ENCODE measurements at regions not wholly inside any gene's neighbourhood (a gene's known extent, or its start where the extent isn't known, plus 50 kb on each side); places are given as distances from the start of the nearest gene placed in this dataset.

DNA sequence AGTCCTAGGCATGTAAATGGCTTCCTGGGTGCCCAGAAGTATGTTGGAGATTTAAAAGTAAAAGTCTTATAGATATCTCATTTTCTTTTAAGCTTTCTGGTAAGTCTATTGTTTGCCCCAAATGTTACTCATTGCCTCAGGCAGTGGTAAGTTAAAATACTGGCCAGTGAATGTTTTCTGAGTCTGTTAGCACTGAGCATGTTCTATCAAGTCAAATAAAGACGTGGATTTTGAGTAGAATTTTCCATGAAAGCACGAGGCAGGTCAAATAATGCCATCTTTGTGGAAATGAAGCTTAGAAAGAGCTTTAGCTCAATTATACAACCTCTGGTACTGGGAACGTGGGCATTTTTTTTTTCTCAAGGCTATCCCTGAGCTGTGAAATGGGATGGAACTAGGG lies 651.3 kb upstream of the ACO1 start:
- no peak overlapping the region for H2AFZ ChIP-seq (ENCODE audit: low read length)
- H2BK12ac ChIP-seq (ENCODE audit: low read depth, low read length), result no peak overlapping the region
- no peaks in the 10 kb centered on the region for H3K9me3 ChIP-seq (ENCODE audit: insufficient read depth in 2 of 2, low read depth in 1 of 2, low read length in 1 of 2)
- H3K23ac ChIP-seq (ENCODE audit: insufficient read length), result no peak overlapping the region
- H3K4me2 ChIP-seq (ENCODE audit: insufficient read depth in 1 of 2, low read depth in 2 of 2, low read length in 2 of 2), result no peak overlapping the region
- no peak overlapping the region for H2BK120ac ChIP-seq (replicated peaks; ENCODE audit: low read depth, low read length)
- no peak overlapping the region for H4K5ac ChIP-seq (ENCODE audit: insufficient read length, low read depth, low read length)
- H3K4me3 ChIP-seq (ENCODE audit: extremely low read depth in 1 of 4, insufficient read depth in 2 of 4, low read depth in 3 of 4, low read length in 4 of 4), result no peak overlapping the region
- H3K79me1 ChIP-seq (ENCODE audit: low read depth, low read length), result no peaks in the 10 kb centered on the region
- H2BK15ac ChIP-seq (ENCODE audit: low read length), result no peak overlapping the region
- no peaks in the 10 kb centered on the region for H3K23me2 ChIP-seq (ENCODE audit: low read depth, low read length)
- no peak overlapping the region for H3K9ac ChIP-seq (replicated peaks in 1 of 4; ENCODE audit: extremely low read depth in 1 of 4, low read depth in 3 of 4, low read length in 3 of 4)
- FAIRE-seq, result no peak
- DNase-seq (ENCODE audit: low read depth in 1 of 2, low spot score in 2 of 2), result no peak
- H4K8ac ChIP-seq (ENCODE audit: extremely low read depth, insufficient read depth, low read length), result no peak overlapping the region
- H3K4me1 ChIP-seq (replicated peaks in 1 of 4; ENCODE audit: control insufficient read depth in 3 of 4, insufficient read depth in 4 of 4, low read length in 3 of 4), result no peaks in the 10 kb centered on the region
- H3K27ac ChIP-seq (ENCODE audit: low read depth, low read length), result no peak overlapping the region
- WGBS, 2 experiments (ENCODE audit: extremely low coverage in 1 of 2, insufficient coverage in 1 of 2, insufficient read length in 1 of 2, insufficient replicate concordance in 2 of 2, low coverage in 1 of 2, low lambda C conversion rate in 2 of 2, missing lambda C conversion rate in 1 of 2), result 88% methylated on average over 3 of the region's 3 CpGs; no CpG with 5 or more reads in 1 of the 2 experiments
- ChIA-PET POLR2A (ENCODE audit: partially characterized antibody) (no interaction called here), CTCF (ENCODE audit: partially characterized antibody) (no interaction called here)
- no peak overlapping the region for H4K91ac ChIP-seq (replicated peaks; ENCODE audit: insufficient read length, low read length)
- no peak overlapping the region for H3K56ac ChIP-seq (replicated peaks; ENCODE audit: insufficient read length, low read depth, low read length)
- peaks cover 0 to 5% (median 1%) of the 10 kb centered on the region in 4 experiments; a peak in 2 of 7 replicates for H3K27me3 ChIP-seq (replicated peaks in 1 of 4; ENCODE audit: control insufficient read depth in 3 of 4, extremely low read depth in 1 of 4, insufficient read depth in 3 of 4, low read length in 3 of 4)
- no peak overlapping the region for H2BK20ac ChIP-seq (ENCODE audit: low read length)
- no peak overlapping the region for H3K14ac ChIP-seq (ENCODE audit: insufficient read length)
- H3K18ac ChIP-seq (ENCODE audit: extremely low read depth, low read length), result no peak overlapping the region
- no peaks in the 10 kb centered on the region for H4K20me1 ChIP-seq (replicated peaks in 1 of 2; ENCODE audit: control insufficient read depth in 1 of 2, insufficient read depth in 2 of 2, low read length in 2 of 2)
- H3K36me3 ChIP-seq (ENCODE audit: control insufficient read depth in 2 of 4, insufficient read depth in 4 of 4, low read length in 3 of 4), result no peaks in the 10 kb centered on the region
- H3K4ac ChIP-seq (replicated peaks; ENCODE audit: insufficient read length, low read depth, low read length), result no peak overlapping the region
- H2BK5ac ChIP-seq (ENCODE audit: low read depth, low read length), result no peak overlapping the region
- H2AK5ac ChIP-seq (ENCODE audit: low read depth, low read length), result no peak overlapping the region
- no peaks in the 10 kb centered on the region for H3K79me2 ChIP-seq (ENCODE audit: control insufficient read depth in 1 of 2, insufficient read depth in 2 of 2, low read length in 2 of 2)
- TF ChIP-seq BACH1 (IDR thresholded peaks at IDR 0.05; ENCODE audit: low read length) (no peak), SP1 (IDR thresholded peaks at IDR 0.05; ENCODE audit: low read depth, low read length) (no peak), POLR2A (IDR thresholded peaks at IDR 0.05; ENCODE audit: control extremely low read depth in 1 of 2, low read depth in 2 of 2, low read length in 2 of 2) (no peak), TEAD4 (IDR thresholded peaks at IDR 0.05; ENCODE audit: low read depth, low read length) (no peak), ASH2L (IDR thresholded peaks at IDR 0.05; ENCODE audit: low read length) (no peak), EGR1 (IDR thresholded peaks at IDR 0.05; ENCODE audit: borderline replicate concordance, low read depth, low read length) (no peak), SUZ12 (IDR thresholded peaks at IDR 0.05; ENCODE audit: low read length) (no peak), ZNF274 (IDR thresholded peaks at IDR 0.05; ENCODE audit: borderline replicate concordance, extremely low read depth, low read length) (no peak), RAD21 (IDR thresholded peaks at IDR 0.05 in 1 of 2, conservative IDR thresholded peaks at IDR 0.05 in 1 of 2; ENCODE audit: low read depth in 2 of 2, low read length in 2 of 2) (no peak), TAF1 (IDR thresholded peaks at IDR 0.05; ENCODE audit: low read depth, low read length) (no peak), RBBP5 (IDR thresholded peaks at IDR 0.05; ENCODE audit: borderline replicate concordance, low read depth, low read length) (no peak), SIRT6 (IDR thresholded peaks at IDR 0.05; ENCODE audit: low read length) (no peak), TBP (IDR thresholded peaks at IDR 0.05; ENCODE audit: low read depth, low read length) (no peak), TAF7 (optimal IDR thresholded peaks at IDR 0.05; ENCODE audit: borderline replicate concordance, low read depth, low read length) (no peak), MAFK (IDR thresholded peaks at IDR 0.05; ENCODE audit: low read depth, low read length) (no peak)
- TF ChIP-seq, protein P1, sequence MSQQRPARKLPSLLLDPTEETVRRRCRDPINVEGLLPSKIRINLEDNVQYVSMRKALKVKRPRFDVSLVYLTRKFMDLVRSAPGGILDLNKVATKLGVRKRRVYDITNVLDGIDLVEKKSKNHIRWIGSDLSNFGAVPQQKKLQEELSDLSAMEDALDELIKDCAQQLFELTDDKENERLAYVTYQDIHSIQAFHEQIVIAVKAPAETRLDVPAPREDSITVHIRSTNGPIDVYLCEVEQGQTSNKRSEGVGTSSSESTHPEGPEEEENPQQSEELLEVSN (IDR thresholded peaks at IDR 0.05), result no peak
